SK-N-SH treated with all-trans-retinoic acid at 6 μM for 48 hours (cell line): ENCODE measurements at regions not wholly inside any gene's neighbourhood (a gene's known extent, or its start where the extent isn't known, plus 50 kb on each side); places are given as distances from the start of the nearest gene placed in this dataset.

Experiments used
- ATAC-seq: fragments of 200-7000 bp; cut with Tn5 transposase; 3 replicates; pipeline ENCODE4 v1.9.1; 2020; ENCODE audit warnings: mild to moderate bottlenecking, moderate library complexity
- CREB5 ChIP-seq: fragments of 250-450 bp; sonication (Bioruptor Pico); IDR thresholded peaks from 2 replicates; pipeline ENCODE4 v1.5.1; 2020; ENCODE audit warnings: low read depth, mild to moderate bottlenecking, moderate library complexity
- CSDC2 ChIP-seq: fragments of 250-450 bp; sonication (Bioruptor Pico); IDR thresholded peaks from 2 replicates; pipeline ENCODE4 v1.5.0; 2020; ENCODE audit warnings: mild to moderate bottlenecking, moderate library complexity
- OSR1 ChIP-seq: fragments of 250-450 bp; sonication (Bioruptor Pico); IDR thresholded peaks from 2 replicates; pipeline ENCODE4 v1.8.0; 2022; ENCODE audit warnings: moderate library complexity, mild to moderate bottlenecking, inconsistent platforms
- RARB ChIP-seq: fragments of 250-450 bp; sonication (Bioruptor Pico); IDR thresholded peaks from 2 replicates; pipeline ENCODE4 v1.8.0; 2021; ENCODE audit warnings: mild to moderate bottlenecking, moderate library complexity
- SNAI2 ChIP-seq: fragments of 250-450 bp; sonication (Bioruptor Pico); IDR thresholded peaks from 2 replicates; pipeline ENCODE4 v1.5.0; 2020; ENCODE audit warnings: mild to moderate bottlenecking, moderate library complexity
- TCF4 ChIP-seq: fragments of 250-450 bp; sonication (Bioruptor Pico); IDR thresholded peaks from 2 replicates; pipeline ENCODE4 v1.8.0; 2021; ENCODE audit warnings: mild to moderate bottlenecking, moderate library complexity, borderline replicate concordance
- TOX ChIP-seq: fragments of 250-450 bp; sonication (Bioruptor Pico); IDR thresholded peaks from 2 replicates; pipeline ENCODE4 v1.8.0; 2021; ENCODE audit warnings: mild to moderate bottlenecking, moderate library complexity, borderline replicate concordance
- TSHZ2 ChIP-seq: fragments of 250-450 bp; sonication (Bioruptor Pico); IDR thresholded peaks from 2 replicates; pipeline ENCODE4 v1.5.0; 2020; ENCODE audit warnings: mild to moderate bottlenecking, moderate library complexity
- ZC3H10 ChIP-seq: fragments of 250-450 bp; sonication (Bioruptor Pico); IDR thresholded peaks from 2 replicates; pipeline ENCODE4 v1.5.1; 2021; ENCODE audit warnings: mild to moderate bottlenecking, moderate library complexity
- ZFP3 ChIP-seq: fragments of 250-450 bp; sonication (Bioruptor Pico); IDR thresholded peaks from 2 replicates; pipeline ENCODE4 v1.5.0; 2020; ENCODE audit warnings: mild to moderate bottlenecking, moderate library complexity
- ZNF70 ChIP-seq: fragments of 450-650 bp; formaldehyde crosslinking; IDR thresholded peaks from 2 replicates; pipeline ENCODE4 v1.5.0; 2020; ENCODE audit warnings: mild to moderate bottlenecking, moderate library complexity
- ZNF8 ChIP-seq: fragments of 450-650 bp; formaldehyde crosslinking; IDR thresholded peaks from 2 replicates; pipeline ENCODE4 v1.5.0; 2020; ENCODE audit warnings: mild to moderate bottlenecking, moderate library complexity
- TF ChIP-seq, protein P1 (sequence below): fragments of 250-450 bp; sonication (Bioruptor Pico); IDR thresholded peaks from 2 replicates; pipeline ENCODE4 v1.8.0; 2020; ENCODE audit warnings: mild to moderate bottlenecking, moderate library complexity, borderline replicate concordance
- TF ChIP-seq, protein P2 (sequence below): fragments of 250-450 bp; sonication (Bioruptor Pico); IDR thresholded peaks from 2 replicates; pipeline ENCODE4 v1.5.1; 2021; ENCODE audit warnings: mild to moderate bottlenecking, moderate library complexity

- TF ChIP-seq, protein P1, sequence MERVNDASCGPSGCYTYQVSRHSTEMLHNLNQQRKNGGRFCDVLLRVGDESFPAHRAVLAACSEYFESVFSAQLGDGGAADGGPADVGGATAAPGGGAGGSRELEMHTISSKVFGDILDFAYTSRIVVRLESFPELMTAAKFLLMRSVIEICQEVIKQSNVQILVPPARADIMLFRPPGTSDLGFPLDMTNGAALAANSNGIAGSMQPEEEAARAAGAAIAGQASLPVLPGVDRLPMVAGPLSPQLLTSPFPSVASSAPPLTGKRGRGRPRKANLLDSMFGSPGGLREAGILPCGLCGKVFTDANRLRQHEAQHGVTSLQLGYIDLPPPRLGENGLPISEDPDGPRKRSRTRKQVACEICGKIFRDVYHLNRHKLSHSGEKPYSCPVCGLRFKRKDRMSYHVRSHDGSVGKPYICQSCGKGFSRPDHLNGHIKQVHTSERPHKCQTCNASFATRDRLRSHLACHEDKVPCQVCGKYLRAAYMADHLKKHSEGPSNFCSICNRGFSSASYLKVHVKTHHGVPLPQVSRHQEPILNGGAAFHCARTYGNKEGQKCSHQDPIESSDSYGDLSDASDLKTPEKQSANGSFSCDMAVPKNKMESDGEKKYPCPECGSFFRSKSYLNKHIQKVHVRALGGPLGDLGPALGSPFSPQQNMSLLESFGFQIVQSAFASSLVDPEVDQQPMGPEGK (CRISPR knock-in tag): no peak
These were observed 189.2 kb upstream of the ARHGAP20 start (continued) for GRCh38 chr11:110901441-110901840.

GRCh38 chr11:110900426-110900825 is 188.2 kb upstream of the ARHGAP20 start:
- ATAC-seq: no peak
- TF ChIP-seq CREB5 (CRISPR knock-in tag) (no peak), TCF4 (CRISPR knock-in tag) (no peak)
- TF ChIP-seq, all 23 proteins: peak for 0

DNA sequence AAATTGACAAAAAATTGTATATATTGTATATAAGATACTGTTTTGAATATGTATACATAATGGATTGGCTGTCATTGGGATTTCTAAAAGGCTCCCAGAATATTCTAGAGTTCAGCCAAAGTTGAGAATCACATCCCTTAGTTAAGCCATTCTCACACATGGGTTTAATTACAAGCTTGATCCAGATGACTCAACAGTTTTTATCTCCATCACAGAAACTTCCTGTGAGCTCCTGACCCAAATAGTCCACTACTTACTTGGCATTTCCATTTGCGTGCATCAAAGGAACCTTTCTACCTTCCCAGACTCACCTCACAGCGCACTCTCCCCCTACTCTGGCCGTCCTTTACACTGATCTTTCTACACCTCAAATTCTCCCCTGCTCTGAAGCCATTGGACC is 184.8 kb upstream of the ARHGAP20 start:
- peak; percentile 80 for ATAC-seq
- no peak for TF ChIP-seq RARB
- TF ChIP-seq TOX (CRISPR knock-in tag): peak; percentile 61
- TF ChIP-seq ZC3H10 (CRISPR knock-in tag): peak; percentile 74
- TF ChIP-seq ZFP3: peak; percentile 11
- TF ChIP-seq, protein P2, sequence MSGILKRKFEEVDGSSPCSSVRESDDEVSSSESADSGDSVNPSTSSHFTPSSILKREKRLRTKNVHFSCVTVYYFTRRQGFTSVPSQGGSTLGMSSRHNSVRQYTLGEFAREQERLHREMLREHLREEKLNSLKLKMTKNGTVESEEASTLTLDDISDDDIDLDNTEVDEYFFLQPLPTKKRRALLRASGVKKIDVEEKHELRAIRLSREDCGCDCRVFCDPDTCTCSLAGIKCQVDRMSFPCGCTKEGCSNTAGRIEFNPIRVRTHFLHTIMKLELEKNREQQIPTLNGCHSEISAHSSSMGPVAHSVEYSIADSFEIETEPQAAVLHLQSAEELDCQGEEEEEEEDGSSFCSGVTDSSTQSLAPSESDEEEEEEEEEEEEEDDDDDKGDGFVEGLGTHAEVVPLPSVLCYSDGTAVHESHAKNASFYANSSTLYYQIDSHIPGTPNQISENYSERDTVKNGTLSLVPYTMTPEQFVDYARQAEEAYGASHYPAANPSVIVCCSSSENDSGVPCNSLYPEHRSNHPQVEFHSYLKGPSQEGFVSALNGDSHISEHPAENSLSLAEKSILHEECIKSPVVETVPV (CRISPR knock-in tag): no peak

DNA sequence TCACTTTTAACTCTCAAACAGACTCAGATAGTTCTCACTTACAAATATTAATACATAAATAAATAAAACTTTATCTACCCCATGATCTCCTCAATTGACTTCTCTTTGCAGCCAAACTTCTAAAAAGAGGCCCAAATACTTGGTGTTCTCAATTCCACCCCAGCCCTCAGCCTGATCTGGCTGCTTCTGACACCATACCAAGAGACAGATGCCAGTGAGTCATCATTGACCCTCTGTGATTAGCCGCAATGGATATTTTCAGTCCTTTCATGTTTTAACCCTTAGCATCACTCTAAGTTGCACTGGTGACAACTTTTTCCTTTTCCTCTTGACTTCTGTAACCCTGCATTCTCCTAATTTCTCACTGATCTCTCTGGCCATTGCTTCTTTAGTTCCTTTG is 184.1 kb upstream of the ARHGAP20 start:
- peak; percentile 71; the same call in 1 of the 2 replicates for TF ChIP-seq ZC3H10 (CRISPR knock-in tag)
- no peak for TF ChIP-seq CSDC2 (CRISPR knock-in tag)
- TF ChIP-seq TOX (CRISPR knock-in tag): peak; percentile 41; the same call in 1 of the 2 replicates

GRCh38 chr11:110894224-110894623 is 182.0 kb upstream of the ARHGAP20 start:
- no peak for ATAC-seq
- TF ChIP-seq SNAI2 (no peak), OSR1 (CRISPR knock-in tag) (no peak), RARB (no peak), ZNF70 (CRISPR knock-in tag) (no peak), ZC3H10 (CRISPR knock-in tag) (no peak), TSHZ2 (no peak), CREB5 (CRISPR knock-in tag) (no peak), ZNF8 (no peak)
- TF ChIP-seq, protein P2 (CRISPR knock-in tag): no peak
- TF ChIP-seq, protein P1 (CRISPR knock-in tag): no peak

More for the DNA sequence above, 184.1 kb upstream of the ARHGAP20 start:
- ATAC-seq: peak; percentile 89
